ENCODE measurements at regions not wholly inside any gene's neighbourhood (a gene's known extent, or its start where the extent isn't known, plus 50 kb on each side); places are given as distances from the start of the nearest gene placed in this dataset.

DNA sequence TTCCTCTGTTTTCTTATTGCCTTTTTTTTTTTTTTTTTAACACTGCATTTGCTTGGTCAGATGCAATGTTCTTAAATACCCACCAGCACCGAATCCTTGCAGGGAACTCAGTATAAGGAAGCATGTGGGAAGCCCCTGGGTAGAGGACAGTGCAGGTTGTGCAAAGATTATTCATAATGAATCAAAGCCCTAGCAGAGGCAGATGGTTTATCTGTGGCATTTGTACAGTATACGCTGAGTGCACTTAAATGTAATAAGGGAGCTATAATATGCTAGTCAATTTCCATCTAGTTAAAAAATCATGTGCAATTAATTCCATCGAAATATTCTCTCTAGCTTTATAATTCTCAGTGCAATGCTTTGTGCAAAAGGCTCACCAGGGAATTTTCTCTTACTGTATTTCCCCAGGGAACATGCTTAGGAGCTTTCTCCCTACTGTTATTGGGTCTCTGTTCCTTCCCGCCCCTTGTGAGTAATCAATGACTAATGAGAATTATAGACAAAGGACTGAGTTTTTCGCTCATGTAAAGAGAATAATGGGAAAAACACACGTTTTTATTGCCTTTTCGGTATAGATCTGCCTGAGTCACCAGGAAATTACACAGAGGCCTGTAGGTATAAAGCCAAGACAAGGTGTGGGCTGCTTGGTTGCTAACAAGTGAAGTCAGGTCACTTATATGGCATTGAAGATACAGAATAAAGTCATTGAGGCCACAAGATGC, 1214.3 kb upstream of the TMEM132C start:
- no peak overlapping the region for H4K8ac ChIP-seq (replicated peaks; ENCODE audit: insufficient read length, low read depth, low read length)
- DNase-seq: no peak
- Mint-ChIP-seq H3K27me3 (ENCODE audit: low read depth) (no peaks in the 10 kb centered on the region), H3K36me3 (ENCODE audit: insufficient read depth in 1 of 3, low read depth in 3 of 3) (peaks cover 0 to 6% (median 6%) of the 10 kb centered on the region in 3 experiments; a peak in 3 of 7 replicates), H3K4me3 (no peak overlapping the region), H3K27ac (no peak overlapping the region), H3K9me3 (peaks cover 4 to 9% of the 10 kb centered on the region in 2 experiments; a peak in 4 of 5 replicates), H3K4me1 (no peaks in the 10 kb centered on the region)
- H3K27me3 ChIP-seq (ENCODE audit: insufficient read depth, low read length): no peaks in the 10 kb centered on the region
- TF ChIP-seq, protein P1, sequence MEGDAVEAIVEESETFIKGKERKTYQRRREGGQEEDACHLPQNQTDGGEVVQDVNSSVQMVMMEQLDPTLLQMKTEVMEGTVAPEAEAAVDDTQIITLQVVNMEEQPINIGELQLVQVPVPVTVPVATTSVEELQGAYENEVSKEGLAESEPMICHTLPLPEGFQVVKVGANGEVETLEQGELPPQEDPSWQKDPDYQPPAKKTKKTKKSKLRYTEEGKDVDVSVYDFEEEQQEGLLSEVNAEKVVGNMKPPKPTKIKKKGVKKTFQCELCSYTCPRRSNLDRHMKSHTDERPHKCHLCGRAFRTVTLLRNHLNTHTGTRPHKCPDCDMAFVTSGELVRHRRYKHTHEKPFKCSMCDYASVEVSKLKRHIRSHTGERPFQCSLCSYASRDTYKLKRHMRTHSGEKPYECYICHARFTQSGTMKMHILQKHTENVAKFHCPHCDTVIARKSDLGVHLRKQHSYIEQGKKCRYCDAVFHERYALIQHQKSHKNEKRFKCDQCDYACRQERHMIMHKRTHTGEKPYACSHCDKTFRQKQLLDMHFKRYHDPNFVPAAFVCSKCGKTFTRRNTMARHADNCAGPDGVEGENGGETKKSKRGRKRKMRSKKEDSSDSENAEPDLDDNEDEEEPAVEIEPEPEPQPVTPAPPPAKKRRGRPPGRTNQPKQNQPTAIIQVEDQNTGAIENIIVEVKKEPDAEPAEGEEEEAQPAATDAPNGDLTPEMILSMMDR (conservative IDR thresholded peaks at IDR 0.05): no peak
- H3K27ac ChIP-seq (ENCODE audit: insufficient read length, low read depth, low read length): no peak overlapping the region
- H4K5ac ChIP-seq (ENCODE audit: insufficient read length, low read depth, low read length): no peak overlapping the region
- H4K91ac ChIP-seq (ENCODE audit: insufficient read length, low read depth, low read length): no peak overlapping the region
- no peaks in the 10 kb centered on the region for H3K79me1 ChIP-seq (ENCODE audit: insufficient read depth, low read depth, low read length, poor library complexity, severe bottlenecking)
- no peak overlapping the region for H3K23ac ChIP-seq (ENCODE audit: insufficient read length, low read depth, low read length)
- no peak overlapping the region for H2AFZ ChIP-seq (ENCODE audit: low read length)
- H3K18ac ChIP-seq (ENCODE audit: insufficient read length, low read depth, low read length): no peak overlapping the region
- no peak overlapping the region for H2BK20ac ChIP-seq (ENCODE audit: low read depth, low read length, poor library complexity, severe bottlenecking)
- H3T11ph ChIP-seq (ENCODE audit: low read length): no peak overlapping the region
- no peak overlapping the region for H3K9ac ChIP-seq (ENCODE audit: extremely low read depth, insufficient read length, low read length)
- no peak overlapping the region for H2AK5ac ChIP-seq (ENCODE audit: insufficient read length, low read length)
- no peaks in the 10 kb centered on the region for H3K4me1 ChIP-seq (ENCODE audit: insufficient read depth, low read length)
- no peak overlapping the region for H3K14ac ChIP-seq (ENCODE audit: insufficient read depth, low read length)
- H3K4me2 ChIP-seq (ENCODE audit: insufficient read depth, insufficient read length, low read length): no peak overlapping the region
- H2BK12ac ChIP-seq (ENCODE audit: insufficient read length, low read depth, low read length): no peak overlapping the region
- no peak overlapping the region for H3K56ac ChIP-seq (ENCODE audit: insufficient read length, low read depth, low read length)
- no peaks in the 10 kb centered on the region for H3K79me2 ChIP-seq (ENCODE audit: insufficient read depth, low read length)
- WGBS (ENCODE audit: extremely low coverage, insufficient read length, low lambda C conversion rate): no CpG with 5 or more reads among the region's 7 CpGs
- no peak overlapping the region for H2BK5ac ChIP-seq (ENCODE audit: insufficient read length, low read length)
- no peak overlapping the region for H3K4ac ChIP-seq (ENCODE audit: low read depth, low read length)
- H2BK15ac ChIP-seq (ENCODE audit: low read depth, low read length): no peak overlapping the region
- no peaks in the 10 kb centered on the region for H3K9me3 ChIP-seq (ENCODE audit: control insufficient read depth, low read depth, low read length)
- no peaks in the 10 kb centered on the region for H3K23me2 ChIP-seq (ENCODE audit: insufficient read length, low read depth, low read length, poor library complexity, severe bottlenecking)
- H4K20me1 ChIP-seq (ENCODE audit: control insufficient read depth, insufficient read depth, insufficient read length): no peaks in the 10 kb centered on the region
- no peak overlapping the region for H2BK120ac ChIP-seq (ENCODE audit: low read depth, low read length, poor library complexity, severe bottlenecking)

All from H9 (cell line).